Neuronal stem cell (in vitro differentiated cells): ENCODE measurements at regions not wholly inside any gene's neighbourhood (a gene's known extent, or its start where the extent isn't known, plus 50 kb on each side); places are given as distances from the start of the nearest gene placed in this dataset.
"Not testable (repeated sequence)": the region's sequence is repeated elsewhere in the genome, so short reads cannot be mapped to it uniquely, and the experiment has no call there.

Experiments used
- DNase-seq: peaks from one replicate; pipeline ENCODE4 v3.0.0-alpha.2; 2013; ENCODE audit warnings: low spot score
- H2AFZ ChIP-seq: one replicate; pipeline ENCODE4 v1.6.1; 2013; ENCODE audit warnings: mild to moderate bottlenecking, low read length, inconsistent platforms
- H2AK5ac ChIP-seq: 2 replicates; pipeline ENCODE4 v1.6.1; 2013; ENCODE audit warnings: low read depth, mild to moderate bottlenecking, inconsistent platforms, low read length, moderate library complexity, mixed read lengths
- H2BK120ac ChIP-seq: 2 replicates; pipeline ENCODE4 v1.6.1; 2013; ENCODE audit warnings: low read depth, mild to moderate bottlenecking, inconsistent platforms, low read length, moderate library complexity, mixed read lengths
- H2BK12ac ChIP-seq: one replicate; pipeline ENCODE4 v1.6.1; 2013; ENCODE audit warnings: low read length, inconsistent platforms
- H2BK15ac ChIP-seq: 2 replicates; pipeline ENCODE4 v1.6.1; 2013; ENCODE audit warnings: mild to moderate bottlenecking, low read length, inconsistent platforms, mixed read lengths
- H2BK5ac ChIP-seq: one replicate; pipeline ENCODE4 v1.6.1; 2013; ENCODE audit warnings: inconsistent platforms, mild to moderate bottlenecking, low read length, moderate library complexity
- H3K14ac ChIP-seq: one replicate; pipeline ENCODE4 v1.6.1; 2013; ENCODE audit warnings: low read length, inconsistent platforms
- H3K18ac ChIP-seq: 2 replicates; pipeline ENCODE4 v1.6.1; 2013; ENCODE audit warnings: low read length, inconsistent platforms
- H3K23ac ChIP-seq: 2 replicates; pipeline ENCODE4 v1.6.1; 2013; ENCODE audit warnings: low read depth, mild to moderate bottlenecking, mixed read lengths, low read length, inconsistent platforms; ENCODE audit not compliant: poor library complexity
- H3K27ac ChIP-seq: replicated peaks from 3 replicates; pipeline ENCODE4 v1.5.1; 2013; ENCODE audit warnings: low read length, inconsistent platforms
- H3K27me3 ChIP-seq, 3 experiments: 2 replicates each; pipeline ENCODE4 v1.6.1; 2013; ENCODE audit warnings: low read length in 3 of 3, mild to moderate bottlenecking in 2 of 3, inconsistent platforms in 1 of 3, low read depth in 1 of 3, mixed read lengths in 1 of 3, moderate library complexity in 1 of 3; ENCODE audit not compliant: control insufficient read depth in 3 of 3, insufficient read depth in 3 of 3
- H3K36me3 ChIP-seq, 2 donors: replicated peaks in 1 of 2; 2 replicates each; pipeline ENCODE4 v1.6.1; 2013; ENCODE audit warnings: low read length in 2 of 2; ENCODE audit not compliant: control insufficient read depth in 2 of 2, insufficient read depth in 2 of 2
- H3K4ac ChIP-seq: 2 replicates; pipeline ENCODE4 v1.6.1; 2013; ENCODE audit warnings: inconsistent platforms, mild to moderate bottlenecking, low read length, moderate library complexity
- H3K4me1 ChIP-seq, 2 donors: 1 replicate in 1 of 2; 2 replicates in 1 of 2; pipeline ENCODE4 v1.6.1; 2013; ENCODE audit warnings: low read length in 2 of 2, low read depth in 1 of 2; ENCODE audit not compliant: control insufficient read depth in 2 of 2, insufficient read depth in 1 of 2
- H3K4me2 ChIP-seq: one replicate; pipeline ENCODE4 v1.6.1; 2013; ENCODE audit warnings: mild to moderate bottlenecking, low read length, inconsistent platforms; ENCODE audit not compliant: insufficient read depth, poor library complexity, severe bottlenecking
- H3K4me3 ChIP-seq, 2 donors: 2 replicates each; pipeline ENCODE4 v1.5.1; 2013; ENCODE audit warnings: low read length in 2 of 2, mild to moderate bottlenecking in 2 of 2, inconsistent platforms in 1 of 2, moderate library complexity in 1 of 2
- H3K79me1 ChIP-seq: one replicate; pipeline ENCODE4 v1.6.1; 2013; ENCODE audit warnings: low read depth, mild to moderate bottlenecking, inconsistent platforms, low read length, moderate library complexity
- H3K9ac ChIP-seq: one replicate; pipeline ENCODE4 v1.6.1; 2013; ENCODE audit warnings: mild to moderate bottlenecking, low read depth, low read length, inconsistent platforms; ENCODE audit not compliant: poor library complexity
- H3K9me3 ChIP-seq, 2 donors: replicated peaks in 1 of 2; 2 replicates each; pipeline versions ENCODE3 to v1.6.1; 2013; ENCODE audit warnings: low read length in 2 of 2, mild to moderate bottlenecking in 2 of 2, inconsistent platforms in 1 of 2, low read depth in 1 of 2, mixed read lengths in 1 of 2, moderate library complexity in 1 of 2; ENCODE audit not compliant: control insufficient read depth in 2 of 2, insufficient read depth in 1 of 2
- H4K8ac ChIP-seq: one replicate; pipeline ENCODE4 v1.6.1; 2013; ENCODE audit warnings: low read depth, mild to moderate bottlenecking, inconsistent platforms, low read length, moderate library complexity
- H4K91ac ChIP-seq: one replicate; pipeline ENCODE4 v1.6.1; 2013; ENCODE audit warnings: low read length, low read depth, mild to moderate bottlenecking, inconsistent platforms; ENCODE audit not compliant: poor library complexity
- WGBS, 2 donors: extraction: QIAGEN DNeasy Blood & Tissue Kit; methylation state at CpG; one replicate each; pipeline ENCODE4 v1.1.7; 2013; ENCODE audit warnings: missing lambda C conversion rate in 2 of 2, mixed read lengths in 1 of 2; ENCODE audit not compliant: insufficient read length in 2 of 2, insufficient replicate concordance in 1 of 2; ENCODE audit errors: extremely low coverage in 2 of 2; 5-methylcytosine and 5-hydroxymethylcytosine counted together

GRCh38 chr7:136441835-136442234 lies 426.6 kb upstream of the CHRM2 start:
- H3K79me1 ChIP-seq: no peaks in the 10 kb centered on the region
- no peak overlapping the region for H3K4ac ChIP-seq
- no peak overlapping the region for H4K8ac ChIP-seq
- no peak overlapping the region for H2BK15ac ChIP-seq
- no peak overlapping the region for H3K9ac ChIP-seq
- H2BK5ac ChIP-seq: no peak overlapping the region
- WGBS, 2 donors: no CpG with 5 or more reads among the region's 3 CpGs
- DNase-seq: no peak
- no peak overlapping the region for H3K27ac ChIP-seq
- H3K23ac ChIP-seq: no peak overlapping the region
- no peak overlapping the region for H3K4me2 ChIP-seq
- H2BK120ac ChIP-seq: no peak overlapping the region
- no peaks in the 10 kb centered on the region for H3K27me3 ChIP-seq
- no peak overlapping the region for H4K91ac ChIP-seq
- H2BK12ac ChIP-seq: no peak overlapping the region
- H2AFZ ChIP-seq: no peak overlapping the region
- H3K9me3 ChIP-seq: no peaks in the 10 kb centered on the region
- no peak overlapping the region for H3K14ac ChIP-seq
- no peak overlapping the region for H2AK5ac ChIP-seq
- H3K4me1 ChIP-seq: no peaks in the 10 kb centered on the region
- H3K36me3 ChIP-seq: no peaks in the 10 kb centered on the region
- no peak overlapping the region for H3K18ac ChIP-seq
- H3K4me3 ChIP-seq: no peak overlapping the region

GRCh38 chr7:136431736-136432135 lies 436.7 kb upstream of the CHRM2 start:
- H2AK5ac ChIP-seq, H3K9ac ChIP-seq, H2BK15ac ChIP-seq, H3K36me3 ChIP-seq, H3K27me3 ChIP-seq, H3K9me3 ChIP-seq, H4K8ac ChIP-seq, H3K18ac ChIP-seq, H3K23ac ChIP-seq, DNase-seq, H3K14ac ChIP-seq, H2AFZ ChIP-seq, H2BK12ac ChIP-seq, H3K4me3 ChIP-seq, H3K27ac ChIP-seq, H3K4ac ChIP-seq, H3K4me2 ChIP-seq, H2BK5ac ChIP-seq, H3K4me1 ChIP-seq, H4K91ac ChIP-seq, H3K79me1 ChIP-seq, H2BK120ac ChIP-seq: not testable (repeated sequence)
- no CpG with 5 or more reads among the region's 3 CpGs for WGBS, 2 donors

- Histone ChIP-seq H2BK5ac (no peak overlapping the region), H3K23ac (no peak overlapping the region), H3K27ac (no peak overlapping the region), H2BK120ac (no peak overlapping the region), H2AFZ (no peak overlapping the region), H3K36me3 (no peaks in the 10 kb centered on the region), H4K8ac (no peak overlapping the region), H3K4me2 (no peak overlapping the region), H2BK12ac (no peak overlapping the region), H3K27me3 (no peaks in the 10 kb centered on the region), H3K9me3 (no peaks in the 10 kb centered on the region), H2AK5ac (no peak overlapping the region), H3K18ac (no peak overlapping the region), H4K91ac (no peak overlapping the region), H3K9ac (no peak overlapping the region), H3K4ac (no peak overlapping the region), H3K79me1 (no peaks in the 10 kb centered on the region), H2BK15ac (no peak overlapping the region), H3K14ac (no peak overlapping the region), H3K4me1 (no peaks in the 10 kb centered on the region), H3K4me3 (no peak overlapping the region)
- no peak for DNase-seq
Observed at GRCh38 chr7:136424058-136424457, 444.4 kb upstream of the CHRM2 start.

- not testable (repeated sequence) for H3K23ac ChIP-seq, H2BK15ac ChIP-seq, H3K27me3 ChIP-seq, H3K14ac ChIP-seq, DNase-seq, H3K79me1 ChIP-seq, H3K4ac ChIP-seq, H2BK5ac ChIP-seq, H3K4me2 ChIP-seq, H4K8ac ChIP-seq, H2AK5ac ChIP-seq, H3K27ac ChIP-seq, H3K36me3 ChIP-seq, H3K9ac ChIP-seq, H2AFZ ChIP-seq, H3K4me1 ChIP-seq, H3K4me3 ChIP-seq, H4K91ac ChIP-seq, H2BK12ac ChIP-seq, H3K9me3 ChIP-seq, H2BK120ac ChIP-seq, H3K18ac ChIP-seq
- no CpG with 5 or more reads among the region's 21 CpGs for WGBS, 2 donors
Observed at GRCh38 chr7:136419740-136420139, 442.6 kb upstream of the MTPN start.
